ENCODE measurements at regions not wholly inside any gene's neighbourhood (a gene's known extent, or its start where the extent isn't known, plus 50 kb on each side); places are given as distances from the start of the nearest gene placed in this dataset.
"Not testable (repeated sequence)": the region's sequence is repeated elsewhere in the genome, so short reads cannot be mapped to it uniquely, and the experiment has no call there.

DNA sequence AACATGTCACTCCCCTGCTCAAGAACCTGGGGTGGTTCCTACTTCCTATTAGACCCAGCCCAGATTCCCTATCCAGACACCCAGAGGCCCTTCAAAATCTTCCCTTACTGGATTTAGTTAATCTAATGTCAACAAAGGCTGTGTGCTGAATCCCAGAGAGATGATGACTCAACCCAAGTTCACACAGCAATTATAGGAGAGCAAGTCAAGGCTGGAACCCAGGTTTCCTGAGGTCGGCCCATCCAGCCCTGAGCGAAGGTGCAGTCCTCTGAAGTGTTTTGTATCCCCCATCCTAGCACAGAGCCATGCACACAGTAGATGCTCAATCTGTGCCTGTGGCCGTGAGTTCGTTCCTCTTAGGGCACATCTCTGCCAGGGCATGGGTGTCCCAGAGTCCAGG is 452.1 kb downstream of the GOLGA6L6 start:
- DNase-seq (ENCODE audit: low read depth in 3 of 3): not testable (repeated sequence)

DNA sequence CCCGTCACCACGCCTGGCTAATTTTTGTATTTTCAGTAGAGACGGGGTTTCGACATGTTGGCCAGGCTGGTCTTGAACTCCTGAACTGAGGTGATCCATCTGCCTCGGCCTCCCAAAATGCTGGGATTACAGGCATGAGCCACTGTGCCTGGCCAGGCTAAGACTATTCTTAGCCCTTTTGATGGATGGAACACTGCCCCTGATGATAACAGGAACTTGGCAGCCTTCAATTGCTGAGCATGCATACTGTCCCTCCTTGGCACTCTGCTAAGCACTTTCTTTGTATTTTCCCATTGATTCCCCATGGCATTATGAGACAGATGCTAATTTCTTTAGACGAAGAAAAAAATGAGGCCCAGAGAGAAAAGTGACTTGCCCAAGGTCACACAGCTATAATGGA is 457.6 kb downstream of the GOLGA6L6 start:
- not testable (repeated sequence) for DNase-seq (ENCODE audit: low read depth in 3 of 3)

DNA sequence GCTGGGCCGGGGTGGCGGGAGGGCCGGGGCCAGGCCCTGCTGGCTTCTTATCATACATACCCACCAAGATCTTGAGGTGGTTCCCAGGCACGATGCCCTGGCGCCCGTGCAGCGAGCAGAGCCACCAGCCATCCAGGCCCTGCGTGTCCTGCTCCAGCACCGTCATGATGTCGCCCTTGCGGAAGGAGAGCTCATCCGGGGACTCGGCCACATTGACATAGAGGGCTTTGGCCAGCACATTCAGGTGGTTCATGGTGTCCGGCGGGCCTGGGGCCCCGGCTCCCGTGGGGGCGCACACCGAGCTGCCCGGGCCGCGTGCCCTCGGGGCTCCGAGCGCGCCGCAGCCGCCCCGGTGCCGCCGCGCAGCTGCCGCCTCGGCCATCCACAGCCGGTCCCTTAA is 467.5 kb downstream of the GOLGA6L6 start:
- DNase-seq (ENCODE audit: low read depth in 3 of 3): not testable (repeated sequence)

DNA sequence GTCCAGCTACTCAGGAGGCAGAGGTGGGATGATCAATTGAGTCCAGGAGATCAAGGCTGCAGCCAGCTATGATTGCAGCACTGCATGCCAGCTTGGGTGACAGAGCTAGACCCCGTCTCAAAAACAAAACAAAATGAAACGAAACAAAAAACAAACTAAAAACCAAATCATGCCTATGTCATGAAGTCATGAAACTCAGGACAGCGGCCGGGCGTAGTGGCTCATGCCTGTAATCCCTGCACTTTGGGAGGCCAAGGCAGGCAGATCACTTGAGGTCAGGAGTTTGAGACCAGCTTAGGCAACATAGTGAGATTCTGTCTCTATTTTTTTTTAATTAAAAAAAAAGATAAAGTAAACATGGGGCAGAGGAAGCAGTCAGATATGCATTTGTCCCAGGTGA is 472.6 kb downstream of the GOLGA6L6 start:
- not testable (repeated sequence) for DNase-seq (ENCODE audit: low read depth in 3 of 3)

DNA sequence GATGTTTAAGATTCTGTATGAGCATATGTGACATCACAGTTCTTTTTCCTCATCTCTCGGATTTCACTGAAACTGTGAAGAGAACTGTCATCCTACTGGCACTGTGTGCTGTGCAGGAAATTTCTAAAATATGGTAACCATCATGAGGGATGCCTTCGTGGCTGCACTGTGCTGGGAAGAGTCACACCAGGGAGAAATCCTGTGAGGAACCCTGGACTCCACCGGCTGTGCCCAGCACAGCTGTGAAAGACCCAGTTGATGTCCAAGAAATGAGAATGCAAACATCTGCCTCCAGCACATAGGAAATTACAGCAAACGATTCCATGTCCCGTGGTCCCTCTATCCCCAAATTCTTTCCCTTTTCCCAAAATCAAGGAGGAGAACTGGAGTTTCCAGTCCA is 475.4 kb downstream of the GOLGA6L6 start:
- not testable (repeated sequence) for DNase-seq (ENCODE audit: low read depth in 3 of 3)

DNA sequence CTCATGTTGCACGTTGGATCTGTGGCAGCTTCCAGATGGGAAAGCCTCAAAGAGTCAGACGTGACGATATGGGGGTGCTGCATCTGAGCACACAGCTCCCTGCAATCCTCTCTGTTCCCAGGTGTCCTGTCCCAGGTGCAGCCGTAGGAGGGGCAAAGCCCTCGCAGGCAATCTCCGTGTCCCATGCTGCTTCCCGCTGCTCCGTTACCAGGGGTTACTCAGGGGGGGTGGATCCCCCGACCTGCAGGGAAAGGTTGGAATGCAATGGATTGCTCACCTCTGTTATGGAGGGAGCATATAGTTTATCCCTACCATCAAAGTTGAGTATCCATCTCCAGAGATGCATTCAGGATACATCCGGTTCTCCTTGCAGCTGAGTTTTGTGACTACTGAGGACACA is 476.1 kb downstream of the GOLGA6L6 start:
- DNase-seq (ENCODE audit: low read depth in 3 of 3): not testable (repeated sequence)

DNA sequence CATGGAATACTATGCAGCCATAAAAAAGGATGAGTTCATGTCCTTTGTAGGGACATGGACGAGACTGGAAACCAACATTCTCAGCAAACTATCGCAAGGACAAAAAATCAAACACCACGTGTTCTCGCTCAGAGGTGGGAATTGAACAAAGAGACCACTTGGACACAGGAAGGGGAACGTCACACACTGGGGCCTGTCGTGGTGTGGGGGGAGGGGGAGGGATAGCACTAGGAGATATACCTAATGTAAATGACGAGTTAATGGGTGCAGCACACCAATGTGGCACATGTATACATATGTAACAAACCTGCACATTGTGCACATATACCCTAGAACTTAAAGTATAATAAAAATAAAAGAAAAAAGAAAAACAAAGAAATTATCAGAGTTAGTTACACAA is 478.4 kb downstream of the GOLGA6L6 start:
- DNase-seq (ENCODE audit: low read depth in 3 of 3): not testable (repeated sequence)

DNA sequence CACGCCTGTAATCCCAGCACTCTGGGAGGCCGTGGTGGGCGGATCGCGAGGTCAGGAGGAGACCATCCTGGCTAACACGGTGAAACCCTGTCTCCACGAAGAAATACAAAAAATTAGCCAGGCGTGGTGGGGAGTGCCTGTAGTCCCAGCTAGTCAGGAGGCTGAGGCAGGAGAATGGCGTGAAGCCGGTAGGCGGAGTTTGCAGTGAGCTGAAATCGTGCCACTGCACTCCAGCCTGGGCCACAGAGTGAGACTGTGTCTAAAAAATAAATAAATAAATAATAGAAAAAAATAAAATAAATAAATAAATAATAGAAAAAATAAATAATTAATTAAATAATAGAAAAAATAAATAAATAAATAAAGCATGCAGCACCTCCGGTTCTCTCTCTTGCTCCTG is 480.8 kb downstream of the GOLGA6L6 start:
- DNase-seq (ENCODE audit: low read depth in 3 of 3): not testable (repeated sequence)

DNA sequence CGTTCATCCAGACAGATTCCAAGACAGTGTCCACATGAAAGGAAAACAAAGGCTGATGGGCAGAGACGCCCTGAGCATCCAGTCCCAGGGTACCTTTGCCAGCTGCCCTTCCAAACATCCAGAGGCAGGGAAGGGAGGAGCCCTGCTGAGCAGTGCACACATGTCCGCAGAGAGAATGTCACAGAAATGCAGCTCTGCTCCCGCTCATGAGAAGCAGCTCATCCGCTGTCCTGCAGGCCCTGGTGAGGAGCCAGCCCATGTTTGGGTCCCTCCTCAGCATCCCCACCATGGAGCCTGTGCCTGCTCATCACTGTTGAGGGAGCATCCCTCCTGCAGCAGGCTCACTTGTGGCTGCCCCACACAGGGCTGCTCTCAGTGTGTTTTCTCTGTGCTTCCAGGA is 484.7 kb downstream of the GOLGA6L6 start:
- DNase-seq (ENCODE audit: low read depth in 3 of 3): not testable (repeated sequence)

DNA sequence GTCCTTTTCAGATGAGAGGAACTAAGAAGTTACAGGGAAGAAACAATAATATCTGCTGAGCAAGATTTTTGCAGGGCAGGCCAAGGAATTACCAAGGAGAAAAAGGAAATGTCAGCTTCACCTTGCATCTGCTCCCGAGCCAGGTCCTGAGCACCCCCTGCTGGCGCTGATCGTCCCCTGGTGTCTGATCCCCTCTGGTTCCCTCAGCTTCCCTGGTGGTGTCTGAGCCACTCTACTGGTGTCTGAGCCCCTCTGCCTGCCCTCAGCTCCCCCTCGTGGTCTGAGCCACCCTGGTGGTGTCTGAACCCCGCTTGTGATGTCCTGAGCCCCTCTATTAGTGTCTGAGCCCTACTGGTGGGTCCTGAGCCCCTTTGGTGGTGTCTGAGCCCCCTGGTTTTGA is 485.7 kb downstream of the GOLGA6L6 start:
- not testable (repeated sequence) for DNase-seq (ENCODE audit: low read depth in 3 of 3)

DNA sequence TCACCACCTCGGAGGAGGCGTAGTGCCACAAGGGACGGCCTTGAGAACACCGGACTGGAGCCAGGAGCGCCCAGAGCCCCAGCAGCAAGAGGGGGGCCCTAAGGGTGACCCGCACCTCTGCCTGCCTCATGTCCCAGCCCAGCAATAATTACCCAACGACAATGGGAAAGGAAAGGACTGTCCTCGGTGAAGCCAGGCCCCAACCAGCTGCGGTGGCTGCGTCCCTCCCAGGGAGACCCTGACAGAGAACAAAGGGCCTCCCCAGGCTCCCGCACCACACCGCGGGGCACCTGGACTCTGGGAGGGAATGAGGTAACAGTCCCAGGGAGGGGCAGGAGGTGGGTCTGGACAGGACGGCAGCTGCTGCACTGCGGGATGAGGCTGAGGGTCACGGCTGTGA is 493.4 kb downstream of the GOLGA6L6 start:
- DNase-seq (ENCODE audit: low read depth in 3 of 3): not testable (repeated sequence)

DNA sequence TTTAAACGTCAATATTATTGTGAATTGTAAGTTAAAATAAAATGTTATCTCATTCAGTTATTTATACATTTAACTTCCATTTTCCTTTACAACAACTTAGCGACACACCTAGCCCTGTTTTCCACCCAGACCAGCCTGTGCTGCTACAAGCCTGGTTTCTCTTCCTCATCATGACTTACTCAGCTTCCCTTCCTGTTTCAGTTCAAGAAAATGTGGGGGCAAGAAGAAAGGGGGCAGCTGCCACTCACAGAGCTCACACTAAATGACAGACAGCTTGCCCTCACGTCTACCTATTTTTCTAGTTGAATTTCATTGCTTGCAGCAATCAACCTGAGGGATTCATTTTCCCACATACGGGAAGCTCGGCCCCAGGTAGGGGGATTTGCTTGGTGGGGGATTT is 496.4 kb downstream of the GOLGA6L6 start:
- not testable (repeated sequence) for DNase-seq (ENCODE audit: low read depth in 3 of 3)

DNA sequence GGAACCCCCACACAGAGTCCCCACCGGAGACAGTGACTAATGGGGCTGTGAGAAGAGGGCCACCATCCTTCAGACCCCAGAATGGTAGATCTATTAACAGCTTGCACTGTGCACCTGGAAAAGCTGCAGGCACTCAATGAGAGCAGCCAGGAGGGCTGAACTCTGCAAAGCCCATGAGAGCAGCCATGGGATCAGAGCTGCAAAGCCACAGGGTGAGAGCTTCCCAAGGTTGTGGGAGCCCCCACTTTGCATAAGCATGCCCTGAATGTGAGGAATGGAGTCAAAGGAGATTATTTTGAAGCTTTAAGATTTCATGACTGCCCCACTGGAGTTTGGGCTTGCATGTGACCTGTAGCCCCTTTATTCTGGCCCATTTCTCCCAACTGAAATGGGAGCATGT is 500.9 kb downstream of the GOLGA6L6 start:
- DNase-seq (ENCODE audit: low read depth in 3 of 3): not testable (repeated sequence)

DNA sequence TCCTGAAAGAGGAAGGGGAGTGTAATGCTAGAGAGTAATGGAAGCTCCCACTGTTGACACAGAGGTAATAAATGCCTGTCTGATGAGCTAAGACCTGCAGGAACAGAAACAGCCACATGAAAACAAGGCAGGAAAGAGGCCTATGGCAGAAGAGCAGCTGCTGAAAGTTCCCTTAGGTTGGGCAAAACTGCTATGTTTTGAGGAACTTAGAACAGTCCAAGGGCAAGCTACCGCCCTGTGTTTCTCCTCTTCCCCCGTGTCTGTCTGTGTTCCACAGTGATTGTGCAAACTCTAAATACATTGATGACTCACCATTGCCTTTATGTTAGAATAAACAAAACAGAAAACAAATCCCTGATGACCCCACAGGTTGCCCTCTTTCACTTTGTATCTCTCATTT is 516.6 kb downstream of the GOLGA6L6 start:
- DNase-seq (ENCODE audit: low read depth in 3 of 3): not testable (repeated sequence)

DNA sequence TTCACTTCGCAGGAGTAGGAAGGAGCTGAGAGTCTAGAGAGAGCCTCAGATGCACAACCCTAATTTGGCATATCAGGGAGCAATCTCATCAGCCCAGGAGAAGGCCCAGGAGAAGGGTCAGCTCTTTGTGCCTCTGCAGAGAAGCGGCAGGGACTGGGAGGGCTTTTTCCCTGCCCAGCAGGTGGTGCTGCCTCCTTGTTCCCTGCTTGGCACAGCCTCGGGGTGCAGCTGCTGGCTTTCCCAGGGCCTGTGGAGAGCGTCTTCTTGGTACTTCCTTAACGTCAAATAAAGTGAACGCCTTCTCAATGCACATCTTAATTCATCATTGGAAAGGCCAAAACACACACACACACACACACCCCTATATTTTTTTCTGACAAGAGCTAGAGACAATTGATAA is 519.3 kb downstream of the GOLGA6L6 start:
- not testable (repeated sequence) for DNase-seq (ENCODE audit: low read depth in 3 of 3)

DNA sequence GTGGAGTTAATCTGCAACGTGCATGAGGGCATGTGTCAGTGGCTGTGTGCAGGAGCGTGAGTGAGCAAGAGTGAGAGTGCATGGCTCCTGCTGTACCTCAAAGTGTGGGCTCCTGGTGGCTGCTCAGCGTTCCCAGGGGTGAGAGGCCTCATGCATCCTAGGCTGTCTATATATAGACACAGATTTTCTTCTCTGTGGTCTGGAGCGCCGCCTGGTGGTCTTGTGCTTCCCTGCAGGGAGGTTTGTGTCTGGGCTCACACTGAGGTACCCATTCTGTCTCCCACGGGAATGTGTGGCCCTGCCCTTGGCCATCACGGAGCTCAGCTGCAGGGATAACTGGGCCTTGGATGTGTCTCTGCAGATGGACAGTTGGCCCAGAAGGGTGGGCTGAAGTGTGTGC is 520.2 kb downstream of the GOLGA6L6 start:
- DNase-seq (ENCODE audit: low read depth in 3 of 3): not testable (repeated sequence)

DNA sequence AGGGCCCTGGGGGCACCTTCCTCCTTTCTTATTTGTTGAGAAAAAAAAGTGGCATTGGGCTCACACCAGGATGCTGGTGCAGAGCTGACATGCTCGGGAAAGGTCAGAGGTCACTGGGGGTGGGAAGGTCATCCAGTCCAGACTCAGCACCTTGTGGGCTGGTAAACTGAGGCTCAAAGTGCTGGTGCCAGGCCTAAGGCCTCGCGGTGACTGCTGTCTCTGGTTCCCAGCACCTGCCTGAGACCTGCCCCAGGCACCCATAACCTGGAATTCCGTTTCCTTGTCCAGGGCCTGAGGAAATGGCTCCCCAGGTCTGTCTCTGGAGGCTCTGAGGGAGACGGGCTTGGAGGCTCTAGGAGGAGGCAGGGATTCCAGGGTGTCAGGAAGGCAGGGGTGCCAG is 521.0 kb downstream of the GOLGA6L6 start:
- DNase-seq (ENCODE audit: low read depth in 3 of 3): not testable (repeated sequence)

DNA sequence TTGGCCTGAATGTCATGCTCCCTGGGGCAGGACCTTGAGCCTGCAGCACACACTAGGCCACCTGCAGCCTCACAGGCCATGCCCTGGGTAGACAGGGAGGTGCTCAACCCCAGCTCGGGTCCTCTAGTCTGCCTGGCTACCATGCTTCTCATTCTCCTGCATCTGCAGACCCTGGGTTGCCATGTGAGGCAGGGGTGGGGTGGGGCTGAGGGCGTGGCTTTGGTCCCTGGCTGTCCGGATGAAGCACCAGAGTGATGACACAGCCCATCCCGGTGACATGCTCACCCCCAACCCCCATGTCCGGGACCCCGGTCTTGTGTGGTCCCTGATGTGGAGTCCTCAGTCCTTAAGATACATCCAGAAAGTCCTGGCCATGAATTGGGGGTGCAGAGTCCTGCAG is 521.8 kb downstream of the GOLGA6L6 start:
- not testable (repeated sequence) for DNase-seq (ENCODE audit: low read depth in 3 of 3)

DNA sequence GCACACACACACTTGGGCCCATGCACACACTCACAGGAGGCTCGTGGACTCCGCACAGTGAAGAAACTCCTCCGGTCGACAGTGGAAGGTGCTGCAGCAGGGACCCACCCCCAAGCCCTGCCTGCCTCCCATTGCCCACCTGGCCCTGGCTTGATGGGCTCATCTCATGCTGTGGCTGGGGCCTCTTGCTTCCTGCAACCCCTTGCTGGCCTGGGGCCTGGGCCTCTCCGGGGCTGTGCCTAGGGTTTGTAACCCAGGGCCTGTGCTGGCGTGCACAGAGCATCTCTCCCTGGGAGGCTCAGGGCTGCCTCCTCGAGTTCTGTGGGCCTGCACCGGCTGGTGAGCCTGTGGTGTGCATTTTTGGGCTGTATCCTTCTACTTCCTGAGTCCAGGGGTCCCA is 524.0 kb downstream of the GOLGA6L6 start:
- not testable (repeated sequence) for DNase-seq (ENCODE audit: low read depth in 3 of 3)

DNA sequence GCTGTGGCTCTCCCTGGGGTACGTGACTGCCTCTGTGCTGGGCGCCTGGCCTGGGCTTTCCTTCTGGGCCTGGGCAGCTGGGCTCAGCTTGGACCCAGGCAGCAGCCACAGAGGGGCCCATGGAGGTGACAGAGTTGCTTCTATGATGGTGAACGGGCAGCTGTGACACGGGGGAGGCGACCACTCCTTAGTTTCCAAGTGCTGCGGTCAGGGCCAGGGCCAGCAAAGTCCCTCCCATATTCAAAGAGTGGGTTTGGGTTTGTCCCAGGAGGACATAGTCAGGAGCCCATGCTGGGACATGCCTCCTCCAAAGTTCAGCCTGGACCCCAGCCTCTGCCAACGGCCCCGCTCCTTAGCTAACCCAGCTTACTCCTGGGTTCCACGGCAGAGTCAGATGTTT is 524.7 kb downstream of the GOLGA6L6 start:
- not testable (repeated sequence) for DNase-seq (ENCODE audit: low read depth in 3 of 3)

DNA sequence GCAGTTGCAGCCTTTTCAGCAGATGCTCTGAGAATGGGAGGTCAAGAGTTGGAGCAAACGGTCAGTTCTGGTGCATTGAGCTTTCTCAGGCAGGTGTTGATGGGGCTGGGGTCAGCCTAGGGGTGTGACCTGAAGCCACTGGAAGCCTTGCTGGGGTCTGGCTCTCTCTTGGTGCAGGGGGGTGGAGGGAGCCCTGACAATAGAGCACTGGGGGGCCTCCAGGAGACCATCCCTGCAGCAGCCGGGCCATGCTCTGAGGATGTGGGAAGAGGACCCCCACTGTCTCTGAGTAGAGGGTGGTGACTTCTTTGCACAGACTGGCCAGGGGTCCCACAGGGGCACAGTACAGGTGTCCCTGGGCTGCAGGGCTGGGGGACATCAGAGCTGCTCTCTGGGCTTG is 528.8 kb downstream of the GOLGA6L6 start:
- DNase-seq (ENCODE audit: low read depth in 3 of 3): not testable (repeated sequence)

DNA sequence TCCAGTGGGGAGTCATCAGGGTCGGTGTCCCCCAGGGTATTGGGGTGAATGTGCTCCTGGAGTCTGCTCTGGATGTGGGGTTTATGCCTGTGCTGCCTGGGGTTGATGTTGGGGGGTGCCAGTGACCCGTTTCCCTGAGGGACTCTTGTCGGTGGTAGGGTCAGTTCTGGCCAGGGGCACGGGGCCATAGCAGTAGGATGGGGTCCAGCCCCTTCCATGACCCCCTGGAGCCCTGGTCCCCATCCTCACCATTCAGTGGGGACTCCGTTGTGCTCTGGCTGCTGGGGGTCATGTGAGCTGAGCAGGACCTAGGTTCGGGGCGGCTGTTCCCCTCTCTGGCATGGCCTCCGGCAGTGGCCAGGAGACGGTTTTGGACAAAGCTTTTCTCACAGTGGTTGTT is 530.8 kb downstream of the GOLGA6L6 start:
- not testable (repeated sequence) for DNase-seq (ENCODE audit: low read depth in 3 of 3)

DNA sequence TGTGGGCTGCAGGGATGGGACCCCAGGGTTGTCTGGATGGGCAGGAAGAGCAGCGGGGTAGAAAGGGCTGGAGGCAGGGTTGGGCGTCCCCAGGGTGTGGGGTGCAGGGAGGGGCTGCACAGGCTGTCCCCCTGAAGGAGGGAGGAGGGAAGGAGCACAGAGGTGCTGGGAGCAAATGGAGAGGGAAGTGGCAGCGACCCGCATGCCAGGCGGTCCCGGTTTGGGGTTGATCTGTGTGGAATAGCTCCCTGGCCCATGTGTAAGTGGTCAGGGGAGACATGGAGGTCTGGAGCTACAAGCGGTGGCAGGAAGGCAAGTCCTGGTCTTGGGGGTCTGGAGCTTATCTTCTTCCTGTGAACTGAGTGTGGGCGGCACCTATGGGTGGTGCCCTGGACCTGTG is 532.0 kb downstream of the GOLGA6L6 start:
- DNase-seq (ENCODE audit: low read depth in 3 of 3): not testable (repeated sequence)

DNA sequence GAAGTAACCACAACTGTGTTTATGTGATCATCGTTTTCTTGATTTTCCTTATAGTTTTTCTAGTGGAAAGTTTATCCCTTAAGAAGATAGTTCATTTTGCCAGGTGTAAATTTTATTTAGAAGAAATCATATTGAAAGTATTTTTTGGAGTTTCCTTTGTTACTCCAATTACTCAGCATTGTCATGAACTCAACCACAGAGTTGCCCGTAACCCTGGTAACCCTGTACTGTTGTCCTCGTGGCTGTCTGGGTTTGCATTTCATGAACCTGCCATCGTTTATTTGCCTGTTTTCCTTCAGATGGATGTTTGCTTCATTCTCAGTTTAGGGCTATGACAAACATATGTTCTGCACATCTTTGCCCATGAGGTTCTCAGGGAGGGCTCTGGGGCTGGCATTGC is 534.3 kb downstream of the GOLGA6L6 start:
- not testable (repeated sequence) for DNase-seq (ENCODE audit: low read depth in 3 of 3)
